ENCODE measurements at regions not wholly inside any gene's neighbourhood (a gene's known extent, or its start where the extent isn't known, plus 50 kb on each side); places are given as distances from the start of the nearest gene placed in this dataset. TPM values are rescaled to one million over a fixed set of nuclear protein-coding genes. Genes with fewer than 3 reads are reported as not detected.
A peak's percentile ranks its signal among the peaks of the same experiment; 100 is the strongest.

GRCh38 chr16:62190426-62190825 lies 154.2 kb upstream of the CDH8 start:
- DNase-seq: peak; percentile 68

GRCh38 chr16:62177351-62178203 lies 141.3 kb upstream of the CDH8 start:
- no peak for DNase-seq

DNA sequence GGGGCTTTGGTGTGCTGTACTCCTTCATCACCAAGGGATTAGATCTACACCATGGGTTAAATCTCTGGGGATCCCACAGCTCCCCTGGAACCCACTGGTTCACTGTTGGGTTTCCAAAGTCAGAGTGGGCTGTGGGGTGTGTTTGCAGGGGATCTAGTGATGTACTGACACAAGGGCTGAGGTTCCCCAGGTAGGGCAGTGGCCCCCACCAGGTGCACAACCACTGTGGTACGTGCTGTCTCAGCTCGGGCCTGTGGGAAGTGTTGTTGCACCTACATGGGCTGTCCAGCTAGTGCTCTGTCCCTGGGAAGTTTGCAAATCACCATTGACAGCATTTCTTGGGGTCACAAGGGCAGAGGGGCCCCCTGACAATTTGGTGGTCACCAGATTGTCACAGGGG lies 134.4 kb upstream of the CDH8 start:
- DNase-seq: no peak

GRCh38 chr16:62167551-62167950 lies 131.3 kb upstream of the CDH8 start:
- no peak for DNase-seq

GRCh38 chr16:62157544-62157943 lies 121.3 kb upstream of the CDH8 start:
- no peak for DNase-seq

GRCh38 chr16:62156971-62157370 lies 120.7 kb upstream of the CDH8 start:
- DNase-seq: no peak

DNA sequence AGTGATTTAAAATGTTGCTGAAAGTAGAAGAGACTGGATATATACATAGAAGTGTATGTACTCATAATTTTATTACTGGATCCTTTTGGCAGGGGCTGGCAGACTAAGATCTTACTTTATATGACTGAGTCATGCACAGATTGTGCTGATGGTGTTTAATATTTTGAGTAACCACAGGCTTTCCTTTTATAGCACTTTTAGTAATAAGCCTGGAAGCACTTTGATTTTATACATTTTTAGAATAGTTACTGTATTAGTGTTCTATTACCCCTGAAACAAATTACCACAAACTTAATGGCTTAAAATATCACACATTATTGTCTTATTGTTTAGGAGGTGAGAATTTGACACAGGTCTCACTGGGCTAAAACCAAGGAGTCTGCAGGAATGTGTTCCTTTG lies 113.4 kb upstream of the CDH8 start:
- DNase-seq: no peak

DNA sequence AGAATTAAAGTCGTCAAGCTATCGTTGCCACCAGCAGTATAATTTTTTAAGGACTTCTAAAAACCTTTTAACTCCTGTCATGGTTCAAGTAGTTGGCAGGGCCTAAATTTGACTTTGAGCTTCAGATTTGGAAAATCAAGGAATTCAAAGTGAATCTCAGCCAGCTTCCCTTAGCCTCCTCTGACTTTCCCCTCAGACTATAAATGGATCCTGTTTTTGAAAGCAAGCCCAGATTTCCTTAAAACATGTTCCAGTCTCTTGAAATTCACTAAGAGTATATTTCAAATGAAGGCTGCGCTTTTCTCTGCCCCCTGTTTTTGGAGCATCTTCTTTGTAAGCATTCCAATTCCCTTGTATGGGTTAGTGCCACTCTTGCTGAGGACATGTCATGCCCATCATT lies 101.8 kb upstream of the CDH8 start:
- DNase-seq: no peak

- no peak for DNase-seq
These were observed 99.7 kb upstream of the CDH8 start for GRCh38 chr16:62135911-62136310.

- DNase-seq: no peak
These were observed 99.2 kb upstream of the CDH8 start for GRCh38 chr16:62135446-62135845.

DNA sequence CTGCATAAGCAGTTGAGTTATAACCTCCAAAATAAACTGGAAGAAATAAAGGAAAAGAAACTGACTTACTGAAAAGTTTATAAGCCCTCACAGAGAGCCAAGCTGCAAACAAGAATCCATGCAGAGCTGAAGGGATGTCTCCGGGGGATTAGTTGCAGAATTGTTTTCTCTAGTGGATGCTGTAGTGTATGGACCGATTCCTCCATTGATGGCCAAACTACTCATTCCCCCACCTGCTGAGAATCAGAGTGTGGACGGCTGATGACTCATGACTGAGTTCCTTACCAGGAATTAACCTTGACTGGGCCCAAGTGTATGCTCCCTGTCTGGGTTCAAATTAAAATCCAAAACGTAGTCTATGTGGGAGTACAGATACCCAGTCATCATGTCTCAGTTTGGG lies 93.9 kb upstream of the CDH8 start:
- no peak for DNase-seq

DNA sequence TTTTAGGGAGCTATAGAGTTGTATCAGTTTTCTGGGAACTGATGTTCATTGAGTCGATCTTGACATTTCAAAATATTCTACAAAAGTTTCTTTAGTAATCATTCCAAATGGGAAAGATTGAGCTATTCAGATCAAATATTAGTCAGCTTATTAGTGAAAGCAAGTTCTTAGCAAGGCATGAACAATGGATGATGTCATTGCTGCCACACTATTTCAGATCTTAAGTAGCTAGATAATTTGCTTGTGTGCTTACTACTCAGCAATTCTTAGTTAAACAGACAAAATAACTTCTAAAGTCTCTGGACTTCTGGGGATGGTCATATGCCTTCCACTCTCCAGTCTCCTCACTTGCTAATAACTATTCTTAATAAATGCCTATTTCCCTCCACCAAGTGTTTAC lies 69.0 kb upstream of the CDH8 start:
- DNase-seq: no peak

- no peak for DNase-seq
These were observed 66.3 kb upstream of the CDH8 start for GRCh38 chr16:62102588-62102987.

GRCh38 chr16:62100651-62101050 lies 64.4 kb upstream of the CDH8 start:
- no peak for DNase-seq

DNA sequence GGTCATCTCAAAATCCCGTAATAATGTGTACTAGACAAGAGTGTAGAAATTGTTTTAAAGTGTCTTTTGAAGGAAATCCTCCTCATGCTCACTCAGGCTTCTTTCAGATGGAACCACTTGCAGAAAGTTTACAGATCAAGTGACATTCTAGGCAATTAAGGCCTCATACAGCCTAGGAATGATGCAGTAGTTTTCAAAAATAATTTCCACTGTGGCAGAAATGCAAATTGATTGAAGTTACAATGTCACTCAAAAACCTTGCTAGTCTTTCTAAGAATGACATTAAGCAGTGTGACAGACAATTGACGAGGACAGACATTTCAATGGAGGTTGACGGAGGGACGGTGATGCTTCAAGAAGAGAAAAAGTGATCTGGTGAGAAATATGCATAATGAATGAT lies 53.5 kb upstream of the CDH8 start:
- DNase-seq: no peak

- DNase-seq: no peak
These were observed 52.6 kb upstream of the CDH8 start for GRCh38 chr16:62088731-62089410.

Small RNA genes lying in the stretch of these regions (small RNA-seq; reads per million reads assigned to genes)
- gene AC009101.1 (ENCODE audit: low replicate concordance) (not detected), gene AC009161.2 (ENCODE audit: low replicate concordance) (not detected), gene AC018846.1 (ENCODE audit: low replicate concordance) (not detected), gene AC138305.3 (ENCODE audit: low replicate concordance) (not detected), gene RNU6-21P (ENCODE audit: low replicate concordance) (not detected)

Data from skin of body (tissue), 2 donors.